ENCODE measurements at regions not wholly inside any gene's neighbourhood (a gene's known extent, or its start where the extent isn't known, plus 50 kb on each side); places are given as distances from the start of the nearest gene placed in this dataset.
A peak's percentile ranks its signal among the peaks of the same experiment; 100 is the strongest.

DNA sequence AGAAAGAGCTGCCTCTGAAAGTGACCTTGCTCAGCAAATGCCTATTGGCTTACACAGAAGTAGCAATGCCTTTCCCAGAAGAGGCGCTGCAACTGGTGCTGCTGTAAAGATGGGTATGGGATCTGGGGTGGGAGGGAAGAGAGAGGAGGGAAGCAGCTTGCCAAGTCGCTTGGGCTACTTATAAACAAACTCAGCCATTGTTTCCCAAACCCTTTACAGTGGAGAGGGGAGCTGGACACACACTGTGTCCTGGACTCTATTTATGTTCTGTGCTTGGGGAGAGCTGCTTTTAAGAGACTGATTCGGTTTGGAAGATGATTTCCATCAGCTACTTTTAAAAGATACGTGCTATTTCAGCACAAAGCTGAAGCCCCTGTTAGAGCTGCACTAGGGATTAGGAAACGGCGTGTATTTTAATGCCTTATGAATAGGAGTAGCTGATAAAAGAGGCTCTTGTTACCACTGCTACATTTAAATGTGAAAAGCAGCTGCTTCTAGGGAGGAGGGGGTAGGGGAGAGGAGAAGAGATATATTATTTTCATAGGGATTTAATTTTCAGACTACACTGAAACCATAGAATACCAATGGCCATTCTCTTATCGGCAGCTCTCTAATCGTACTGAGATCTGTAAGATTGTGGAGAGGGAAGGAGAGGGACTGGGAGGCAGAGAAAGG is 440.6 kb downstream of the MCTP2 start:
- WGBS, 2 experiments (ENCODE audit: low coverage in 1 of 2, low lambda C conversion rate in 2 of 2, missing lambda C conversion rate in 2 of 2): 13 to 18% methylated on average over 8 of the region's 8 CpGs
- TF ChIP-seq EZH2phosphoT487 (IDR thresholded peaks at IDR 0.05; ENCODE audit: insufficient read depth, low read depth) (no peak), EZH2 (IDR thresholded peaks at IDR 0.05; ENCODE audit: insufficient read depth, poor library complexity, severe bottlenecking) (no peak)
- no peaks in the 10 kb centered on the region for H3K9me3 ChIP-seq (ENCODE audit: low read depth)
- 0 out of 2 replicates have a peak, but pooled peaks cover 5% of the 10 kb centered on the region for H3K4me1 ChIP-seq (ENCODE audit: insufficient read depth)
- in situ Hi-C loops (cut with MboI): loop anchor here (25.0 kb wide), 1 partner anchor 1690 kb away; no protein-coding TSS in a partner anchor
- H3F3A ChIP-seq (ENCODE audit: insufficient read depth): no peaks in the 10 kb centered on the region
- no peak overlapping the region for H3K27ac ChIP-seq
- H3K4me2 ChIP-seq (ENCODE audit: unreplicated experiment): no peak overlapping the region
- H3K9ac ChIP-seq: no peak overlapping the region
- no peak overlapping the region for H2AFZ ChIP-seq
- peak; percentile 2 for DNase-seq
- H3K4me3 ChIP-seq: no peak overlapping the region
- H3K9me2 ChIP-seq (ENCODE audit: insufficient read depth): no peaks in the 10 kb centered on the region
- no peaks in the 10 kb centered on the region for H3K79me2 ChIP-seq (ENCODE audit: insufficient read depth)
- H3K27me3 ChIP-seq (replicated peaks; ENCODE audit: insufficient read depth): no peaks in the 10 kb centered on the region; the same call in none of the 2 replicates
- no peaks in the 10 kb centered on the region for H4K20me1 ChIP-seq (ENCODE audit: insufficient read depth)
- H3K36me3 ChIP-seq (ENCODE audit: low read depth): no peaks in the 10 kb centered on the region

DNA sequence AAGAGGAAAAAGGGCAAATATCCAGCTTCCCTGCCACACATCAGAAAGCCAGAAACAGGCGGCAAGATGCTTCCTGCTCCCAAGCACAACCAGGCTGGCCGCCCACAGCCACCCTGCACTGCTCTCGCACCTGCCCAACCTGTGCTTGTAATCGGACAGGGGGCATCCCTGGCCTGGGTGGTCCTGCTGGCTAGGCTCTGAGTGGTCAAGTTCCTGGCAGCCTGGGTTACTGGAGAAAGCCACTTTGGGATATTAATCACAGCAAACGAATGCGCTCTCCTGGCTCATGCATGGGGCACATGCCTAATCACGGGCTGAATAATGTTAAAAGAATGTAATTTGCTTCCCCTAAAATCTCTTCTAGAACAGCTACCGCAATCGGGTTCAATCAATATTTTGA is 442.4 kb downstream of the MCTP2 start:
- no peak overlapping the region for H3K27ac ChIP-seq

DNA sequence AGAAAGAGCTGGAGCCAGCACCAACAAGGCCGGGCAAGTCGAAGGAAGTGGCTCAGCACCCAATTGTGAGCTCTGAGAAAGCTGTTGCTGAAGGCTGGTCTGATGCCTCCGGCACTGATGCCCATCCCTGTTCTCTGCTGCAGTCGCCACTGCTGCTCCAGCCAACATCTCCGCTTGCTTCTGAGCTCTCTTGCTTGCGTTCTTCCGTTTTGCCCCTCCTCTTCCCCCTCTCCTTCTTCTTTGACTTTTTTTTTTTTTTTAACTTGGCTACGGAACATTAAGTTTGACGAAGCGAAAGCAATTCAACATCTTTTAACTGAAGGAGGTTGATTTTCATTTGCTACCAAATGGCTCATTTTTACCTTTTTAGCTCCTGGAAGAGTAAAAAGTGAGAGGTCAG is 442.9 kb downstream of the MCTP2 start:
- no peaks in the 10 kb centered on the region for H3K9me2 ChIP-seq (ENCODE audit: insufficient read depth)
- 0 out of 2 replicates have a peak, but pooled peaks cover 5% of the 10 kb centered on the region for H3K4me1 ChIP-seq (ENCODE audit: insufficient read depth)
- no peaks in the 10 kb centered on the region; the same call in none of the 2 replicates for H3K27me3 ChIP-seq (replicated peaks; ENCODE audit: insufficient read depth)
- no peaks in the 10 kb centered on the region for H4K20me1 ChIP-seq (ENCODE audit: insufficient read depth)
- 33 to 49% methylated on average over 10 of the region's 10 CpGs for WGBS, 2 experiments (ENCODE audit: low coverage in 1 of 2, low lambda C conversion rate in 2 of 2, missing lambda C conversion rate in 2 of 2)
- H3K79me2 ChIP-seq (ENCODE audit: insufficient read depth): no peaks in the 10 kb centered on the region
- no peak overlapping the region for H3K9ac ChIP-seq
- H3K9me3 ChIP-seq (ENCODE audit: low read depth): no peaks in the 10 kb centered on the region
- peak overlapping the region; percentile 36 for H2AFZ ChIP-seq
- in situ Hi-C loops (cut with MboI): loop anchor here (25.0 kb wide), 1 partner anchor 1688 kb away; no protein-coding TSS in a partner anchor
- H3K36me3 ChIP-seq (ENCODE audit: low read depth): no peaks in the 10 kb centered on the region
- peak overlapping the region; percentile 28 for H3K4me2 ChIP-seq (ENCODE audit: unreplicated experiment)
- peak; percentile 34 for DNase-seq
- no peak overlapping the region for H3K27ac ChIP-seq
- H3F3A ChIP-seq (ENCODE audit: insufficient read depth): no peaks in the 10 kb centered on the region
- H3K4me3 ChIP-seq: peak overlapping the region; percentile 55
- TF ChIP-seq EZH2 (IDR thresholded peaks at IDR 0.05; ENCODE audit: insufficient read depth, poor library complexity, severe bottlenecking): no peak
- TF ChIP-seq EZH2phosphoT487 (IDR thresholded peaks at IDR 0.05; ENCODE audit: insufficient read depth, low read depth): no peak

More for the DNA sequence above, 442.4 kb downstream of the MCTP2 start:
- Histone ChIP-seq H3K4me2 (ENCODE audit: unreplicated experiment) (peak overlapping the region; percentile 28), H3K27me3 (replicated peaks; ENCODE audit: insufficient read depth) (no peaks in the 10 kb centered on the region; the same call in none of the 2 replicates), H3F3A (ENCODE audit: insufficient read depth) (no peaks in the 10 kb centered on the region), H3K4me1 (ENCODE audit: insufficient read depth) (0 out of 2 replicates have a peak, but pooled peaks cover 5% of the 10 kb centered on the region), H3K36me3 (ENCODE audit: low read depth) (no peaks in the 10 kb centered on the region), H3K4me3 (peak overlapping the region; percentile 55), H3K79me2 (ENCODE audit: insufficient read depth) (no peaks in the 10 kb centered on the region), H2AFZ (peak overlapping the region; percentile 36), H3K9me2 (ENCODE audit: insufficient read depth) (no peaks in the 10 kb centered on the region), H3K9ac (no peak overlapping the region), H4K20me1 (ENCODE audit: insufficient read depth) (no peaks in the 10 kb centered on the region), H3K9me3 (ENCODE audit: low read depth) (no peaks in the 10 kb centered on the region)
- peak; percentile 28 for DNase-seq
- TF ChIP-seq EZH2phosphoT487 (IDR thresholded peaks at IDR 0.05; ENCODE audit: insufficient read depth, low read depth) (no peak), EZH2 (IDR thresholded peaks at IDR 0.05; ENCODE audit: insufficient read depth, poor library complexity, severe bottlenecking) (no peak)
- in situ Hi-C loops (cut with MboI): loop anchor here (25.0 kb wide), 1 partner anchor 1688 kb away; no protein-coding TSS in a partner anchor
- WGBS, 2 experiments (ENCODE audit: low coverage in 1 of 2, low lambda C conversion rate in 2 of 2, missing lambda C conversion rate in 2 of 2): 62 to 64% methylated on average over 9 of the region's 9 CpGs

DNA sequence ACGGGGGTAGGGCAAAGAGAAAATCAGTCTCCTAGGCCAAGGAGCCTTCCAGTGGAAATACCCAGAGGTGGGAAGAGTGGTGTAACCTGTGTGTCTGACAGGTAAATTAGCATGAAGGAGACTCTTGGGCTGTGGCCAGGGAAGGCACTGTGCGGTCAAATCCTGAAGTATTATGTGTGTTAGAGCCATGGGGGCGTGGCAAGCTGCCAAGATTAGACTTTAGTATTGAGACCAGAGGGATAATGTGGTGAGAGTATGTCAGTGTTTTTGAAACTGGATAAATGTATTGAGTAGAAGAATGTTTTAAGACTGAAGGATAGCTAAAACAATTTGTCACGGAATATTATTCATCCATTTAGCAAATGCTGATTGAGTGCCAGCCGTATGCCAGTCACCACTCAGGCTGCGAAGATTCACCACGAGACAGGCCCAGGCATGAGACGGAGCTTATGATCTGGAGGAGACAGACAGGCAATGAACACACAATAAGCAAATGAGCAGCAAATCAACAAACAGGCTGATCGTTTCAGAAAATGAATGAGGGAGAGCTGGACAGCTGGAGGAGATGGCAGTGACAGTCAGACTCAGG is 445.9 kb downstream of the MCTP2 start:
- H3K27me3 ChIP-seq (replicated peaks; ENCODE audit: insufficient read depth): no peaks in the 10 kb centered on the region
- H3F3A ChIP-seq (ENCODE audit: insufficient read depth): no peaks in the 10 kb centered on the region
- no peak overlapping the region for H3K9ac ChIP-seq
- no peaks in the 10 kb centered on the region for H3K9me3 ChIP-seq (ENCODE audit: low read depth)
- in situ Hi-C loops (cut with MboI): no loop called here
- H2AFZ ChIP-seq: no peak overlapping the region
- 57% methylated on average over 9 of the region's 9 CpGs for whole genome bisulfite sequencing, 2 experiments (ENCODE audit: low coverage in 1 of 2, low lambda C conversion rate in 2 of 2, missing lambda C conversion rate in 2 of 2)
- H3K9me2 ChIP-seq (ENCODE audit: insufficient read depth): no peaks in the 10 kb centered on the region
- no peaks in the 10 kb centered on the region for H3K79me2 ChIP-seq (ENCODE audit: insufficient read depth)
- H3K4me3 ChIP-seq: no peak overlapping the region
- TF ChIP-seq EZH2 (IDR thresholded peaks at IDR 0.05; ENCODE audit: insufficient read depth, poor library complexity, severe bottlenecking) (no peak), EZH2phosphoT487 (IDR thresholded peaks at IDR 0.05; ENCODE audit: insufficient read depth, low read depth) (no peak)
- H3K27ac ChIP-seq: no peak overlapping the region
- no peak for DNase-seq
- no peak overlapping the region for H3K4me2 ChIP-seq (ENCODE audit: unreplicated experiment)
- H3K36me3 ChIP-seq (ENCODE audit: low read depth): no peaks in the 10 kb centered on the region
- no peaks in the 10 kb centered on the region for H4K20me1 ChIP-seq (ENCODE audit: insufficient read depth)
- 0 out of 2 replicates have a peak, but pooled peaks cover 5% of the 10 kb centered on the region for H3K4me1 ChIP-seq (ENCODE audit: insufficient read depth)

Measured in GM23248 (cell line).